Astrocyte (in vitro differentiated cells and primary cell): ENCODE measurements at regions not wholly inside any gene's neighbourhood (a gene's known extent, or its start where the extent isn't known, plus 50 kb on each side); places are given as distances from the start of the nearest gene placed in this dataset.

Experiments
- EZH2 ChIP-seq: IDR thresholded peaks from 2 replicates; pipeline ENCODE4 v1.6.1; 2012; ENCODE audit warnings: mild to moderate bottlenecking, low read length, inconsistent platforms; ENCODE audit not compliant: insufficient read depth
- TF ChIP-seq, protein P1 (sequence below): IDR thresholded peaks from 2 replicates; pipeline ENCODE4 v1.5.1; 2011; ENCODE audit warnings: low read depth, mild to moderate bottlenecking, inconsistent platforms, low read length, moderate library complexity; ENCODE audit not compliant: insufficient read depth

DNA sequence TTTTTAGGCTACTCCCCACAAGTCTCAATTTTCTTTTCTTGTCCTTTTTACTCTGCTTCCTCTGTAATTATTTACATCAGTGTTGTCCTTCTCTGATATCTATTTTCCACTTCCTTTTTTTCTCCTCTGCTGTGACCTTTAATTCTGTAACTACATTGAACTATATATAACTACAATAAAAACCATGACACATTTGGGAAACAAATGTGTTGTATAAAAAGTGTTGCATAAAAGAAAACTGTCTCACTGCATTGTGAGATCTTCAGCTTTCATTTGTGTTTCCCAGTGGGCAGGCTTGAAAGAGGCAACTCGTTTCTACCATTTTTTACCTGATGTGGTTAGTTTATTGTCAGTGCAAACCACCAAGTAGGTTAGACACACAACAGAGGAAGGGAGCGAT is 483.9 kb upstream of the NRP1 start:
- TF ChIP-seq, protein P1, sequence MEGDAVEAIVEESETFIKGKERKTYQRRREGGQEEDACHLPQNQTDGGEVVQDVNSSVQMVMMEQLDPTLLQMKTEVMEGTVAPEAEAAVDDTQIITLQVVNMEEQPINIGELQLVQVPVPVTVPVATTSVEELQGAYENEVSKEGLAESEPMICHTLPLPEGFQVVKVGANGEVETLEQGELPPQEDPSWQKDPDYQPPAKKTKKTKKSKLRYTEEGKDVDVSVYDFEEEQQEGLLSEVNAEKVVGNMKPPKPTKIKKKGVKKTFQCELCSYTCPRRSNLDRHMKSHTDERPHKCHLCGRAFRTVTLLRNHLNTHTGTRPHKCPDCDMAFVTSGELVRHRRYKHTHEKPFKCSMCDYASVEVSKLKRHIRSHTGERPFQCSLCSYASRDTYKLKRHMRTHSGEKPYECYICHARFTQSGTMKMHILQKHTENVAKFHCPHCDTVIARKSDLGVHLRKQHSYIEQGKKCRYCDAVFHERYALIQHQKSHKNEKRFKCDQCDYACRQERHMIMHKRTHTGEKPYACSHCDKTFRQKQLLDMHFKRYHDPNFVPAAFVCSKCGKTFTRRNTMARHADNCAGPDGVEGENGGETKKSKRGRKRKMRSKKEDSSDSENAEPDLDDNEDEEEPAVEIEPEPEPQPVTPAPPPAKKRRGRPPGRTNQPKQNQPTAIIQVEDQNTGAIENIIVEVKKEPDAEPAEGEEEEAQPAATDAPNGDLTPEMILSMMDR, result no peak
- TF ChIP-seq EZH2, result no peak
